Peyer's patch (tissue), 4 donors: ENCODE measurements at regions not wholly inside any gene's neighbourhood (a gene's known extent, or its start where the extent isn't known, plus 50 kb on each side); places are given as distances from the start of the nearest gene placed in this dataset.
"Not testable (repeated sequence)": the region's sequence is repeated elsewhere in the genome, so short reads cannot be mapped to it uniquely, and the experiment has no call there.

Experiments
- DNase-seq, 3 donors: peaks; one replicate each; pipeline ENCODE4 v3.0.0-alpha.2; 2017 to 2019
- H3K27ac ChIP-seq, 4 donors: fragments of 200-600 bp; sonication (generic); one replicate each; pipeline ENCODE4 v1.5.1; 2016 to 2019
- H3K27me3 ChIP-seq, 2 donors: fragments of 200-600 bp; sonication (generic); one replicate each; pipeline ENCODE4 v1.5.1; 2019
- H3K36me3 ChIP-seq, 3 donors: fragments of 200-600 bp; sonication (generic); one replicate each; pipeline ENCODE4 v1.5.1; 2016 to 2019
- H3K4me1 ChIP-seq, 4 donors: fragments of 200-600 bp; sonication (generic); one replicate each; pipeline ENCODE4 v1.5.1; 2016 to 2019
- H3K4me3 ChIP-seq, 4 donors: fragments of 200-600 bp; sonication (generic); 1 replicate in 3 of 4; 2 replicates in 1 of 4; pipeline ENCODE4 v1.5.1; 2016 to 2019; ENCODE audit warnings: mild to moderate bottlenecking in 1 of 4
- H3K9me3 ChIP-seq, 4 donors: fragments of 200-600 bp; sonication (generic); one replicate each; pipeline ENCODE4 v1.5.1; 2016 to 2019; ENCODE audit warnings: mild to moderate bottlenecking in 1 of 4
- POLR2A ChIP-seq, 2 donors: fragments of 450-650 bp; IDR thresholded peaks; one replicate each; pipeline ENCODE4 v1.5.1; 2017; ENCODE audit warnings: antibody characterized with exemption in 2 of 2, mild to moderate bottlenecking in 2 of 2, moderate library complexity in 2 of 2
- TF ChIP-seq, protein P1 (sequence below), 6 experiments: fragments of 450-650 bp in 4 of 6; fragments of 200-600 bp in 2 of 6; sonication (generic) in 1 of 6; IDR thresholded peaks; one replicate each; pipeline ENCODE4 v1.5.1; 2017 to 2019; ENCODE audit warnings: antibody characterized with exemption in 6 of 6, mild to moderate bottlenecking in 3 of 6, moderate library complexity in 1 of 6

DNA sequence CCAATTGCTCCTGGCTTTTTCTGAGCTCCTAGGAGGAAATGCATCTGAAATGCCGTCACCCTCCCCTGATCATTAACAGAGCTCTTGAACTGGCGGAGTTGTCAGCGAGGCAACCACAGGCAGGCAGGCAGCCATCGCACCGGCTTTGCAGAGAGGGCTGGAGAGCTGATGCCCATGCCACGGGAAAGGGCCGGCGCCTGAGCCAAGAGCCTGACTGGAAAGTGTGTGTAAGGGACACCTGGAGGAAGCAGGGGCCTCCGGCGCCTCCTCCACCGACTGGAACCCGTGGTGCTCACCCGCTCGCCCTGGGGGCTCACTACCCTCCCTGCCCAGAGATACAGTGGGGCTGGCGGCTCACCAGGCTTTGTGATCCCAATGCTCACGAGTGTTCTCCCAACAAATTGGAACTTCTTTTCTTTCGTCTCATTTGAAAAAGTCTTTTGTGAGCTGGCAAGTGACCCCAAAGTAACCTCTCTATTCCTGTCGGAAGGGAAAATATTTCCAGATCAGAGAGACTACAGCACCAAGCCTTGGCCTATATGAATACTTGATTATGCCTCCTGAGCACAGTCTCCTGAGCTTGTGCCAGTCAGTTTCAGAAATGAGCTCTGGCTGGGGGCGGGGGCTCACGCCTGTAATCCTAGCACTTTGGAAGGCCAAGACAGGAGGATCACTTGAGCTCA is 97.7 kb upstream of the SLC25A33 start:
- H3K27ac ChIP-seq: peak overlapping the region in 3 of 4 donors; percentile 19 to 87 (median 81)
- peaks cover 0 to 44% (median 2%) of the 10 kb centered on the region in 4 donors for H3K4me1 ChIP-seq
- no peak for DNase-seq
- no peaks in the 10 kb centered on the region for H3K27me3 ChIP-seq
- no peak overlapping the region for H3K4me3 ChIP-seq
- no peaks in the 10 kb centered on the region for H3K36me3 ChIP-seq
- TF ChIP-seq, protein P1, sequence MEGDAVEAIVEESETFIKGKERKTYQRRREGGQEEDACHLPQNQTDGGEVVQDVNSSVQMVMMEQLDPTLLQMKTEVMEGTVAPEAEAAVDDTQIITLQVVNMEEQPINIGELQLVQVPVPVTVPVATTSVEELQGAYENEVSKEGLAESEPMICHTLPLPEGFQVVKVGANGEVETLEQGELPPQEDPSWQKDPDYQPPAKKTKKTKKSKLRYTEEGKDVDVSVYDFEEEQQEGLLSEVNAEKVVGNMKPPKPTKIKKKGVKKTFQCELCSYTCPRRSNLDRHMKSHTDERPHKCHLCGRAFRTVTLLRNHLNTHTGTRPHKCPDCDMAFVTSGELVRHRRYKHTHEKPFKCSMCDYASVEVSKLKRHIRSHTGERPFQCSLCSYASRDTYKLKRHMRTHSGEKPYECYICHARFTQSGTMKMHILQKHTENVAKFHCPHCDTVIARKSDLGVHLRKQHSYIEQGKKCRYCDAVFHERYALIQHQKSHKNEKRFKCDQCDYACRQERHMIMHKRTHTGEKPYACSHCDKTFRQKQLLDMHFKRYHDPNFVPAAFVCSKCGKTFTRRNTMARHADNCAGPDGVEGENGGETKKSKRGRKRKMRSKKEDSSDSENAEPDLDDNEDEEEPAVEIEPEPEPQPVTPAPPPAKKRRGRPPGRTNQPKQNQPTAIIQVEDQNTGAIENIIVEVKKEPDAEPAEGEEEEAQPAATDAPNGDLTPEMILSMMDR (IDR thresholded peaks at IDR 0.05): no peak
- TF ChIP-seq POLR2A (IDR thresholded peaks at IDR 0.05): no peak
- no peaks in the 10 kb centered on the region for H3K9me3 ChIP-seq

DNA sequence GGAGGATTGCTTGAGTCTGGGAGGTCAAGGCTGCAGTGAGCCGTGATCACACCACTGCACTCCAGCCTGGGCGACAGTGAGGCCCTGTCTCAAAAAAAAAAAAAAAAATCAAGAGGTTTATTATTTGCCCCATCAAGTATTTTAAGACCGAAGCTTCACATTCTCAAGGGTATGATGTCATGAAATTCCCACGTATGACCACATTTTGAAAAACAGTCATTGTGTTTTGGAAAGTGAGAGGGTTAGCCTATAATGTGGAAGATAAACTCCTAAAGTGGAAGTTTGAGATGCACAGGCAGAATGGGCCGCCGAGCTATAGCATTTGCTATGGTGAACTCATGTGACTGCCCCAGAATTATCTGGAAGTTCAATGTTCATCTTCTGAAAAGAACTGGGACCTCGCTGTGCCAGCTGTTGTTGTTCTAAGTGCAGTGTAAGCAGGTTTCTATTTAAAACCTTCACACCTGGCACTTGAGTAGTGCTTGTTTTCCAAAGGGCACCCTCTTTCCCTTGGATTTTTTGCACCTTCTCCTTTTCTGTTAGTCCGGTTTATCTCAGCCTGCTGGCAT is 96.9 kb upstream of the SLC25A33 start:
- peak in 1 of 2 donors; percentile 13 for TF ChIP-seq POLR2A (IDR thresholded peaks at IDR 0.05)
- TF ChIP-seq, protein P1 (IDR thresholded peaks at IDR 0.05): peak in 1 of 6 experiments; percentile 1
- no peaks in the 10 kb centered on the region for H3K27me3 ChIP-seq
- peak in 1 of 3 donors; percentile 71 for DNase-seq
- H3K4me3 ChIP-seq: no peak overlapping the region
- no peaks in the 10 kb centered on the region for H3K9me3 ChIP-seq
- no peaks in the 10 kb centered on the region for H3K36me3 ChIP-seq
- H3K4me1 ChIP-seq: peaks cover 0 to 36% (median 2%) of the 10 kb centered on the region in 4 donors
- peak overlapping the region in 3 of 4 donors; percentile 19 to 87 (median 81) for H3K27ac ChIP-seq

DNA sequence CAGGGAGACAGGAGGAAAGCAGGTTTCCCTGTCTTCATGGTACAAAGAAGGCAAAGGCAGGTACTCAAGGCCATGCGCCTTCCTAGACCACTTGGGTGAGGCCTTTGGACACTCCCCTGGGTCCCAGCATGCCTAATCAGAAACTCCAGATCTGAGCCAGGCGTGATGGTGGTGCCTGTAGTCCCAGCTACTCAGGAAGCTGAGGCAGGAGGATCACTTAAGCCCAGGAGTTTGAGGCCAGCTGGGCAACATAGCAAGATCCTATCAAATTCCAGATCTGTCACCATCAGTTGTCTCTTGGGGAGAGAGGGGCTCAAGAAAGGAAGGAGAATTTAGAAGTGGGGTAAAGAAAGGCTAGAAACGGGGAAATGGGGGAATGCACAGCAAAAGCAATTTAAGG is 96.3 kb upstream of the SLC25A33 start:
- H3K27ac ChIP-seq: peak overlapping the region in 3 of 4 donors; percentile 19 to 87 (median 81)
- no peak overlapping the region for H3K4me3 ChIP-seq
- H3K36me3 ChIP-seq: no peaks in the 10 kb centered on the region
- no peak for DNase-seq
- H3K9me3 ChIP-seq: no peaks in the 10 kb centered on the region
- H3K27me3 ChIP-seq: no peaks in the 10 kb centered on the region
- H3K4me1 ChIP-seq: peaks cover 0 to 32% (median 2%) of the 10 kb centered on the region in 4 donors
- TF ChIP-seq POLR2A (IDR thresholded peaks at IDR 0.05): no peak
- TF ChIP-seq, protein P1 (IDR thresholded peaks at IDR 0.05): no peak

DNA sequence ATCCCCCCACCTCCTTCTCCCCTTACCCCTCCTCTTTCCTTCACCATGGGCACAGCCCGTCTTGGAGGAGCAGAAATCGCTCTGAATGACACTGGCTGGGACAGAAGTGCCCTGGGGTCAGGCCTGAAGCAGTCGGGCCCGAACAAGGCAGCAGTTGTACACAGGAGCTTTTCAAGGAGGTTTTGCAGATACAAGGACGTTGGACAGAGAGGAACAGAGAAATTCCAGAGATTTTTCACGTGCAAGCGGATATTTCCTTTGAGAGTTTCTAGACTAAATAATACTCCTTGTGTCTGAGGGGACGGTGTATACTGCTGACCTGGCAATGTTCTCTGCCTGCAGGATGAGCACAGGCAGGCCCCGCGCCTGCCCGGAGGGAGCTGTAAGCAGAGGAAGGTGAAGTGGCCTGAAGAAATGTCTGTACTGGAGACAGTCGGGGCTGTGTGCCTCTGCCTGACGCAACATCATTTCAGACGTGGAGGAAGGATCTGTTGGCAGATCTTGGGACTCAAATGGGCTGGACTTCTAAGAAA is 95.3 kb upstream of the SLC25A33 start:
- TF ChIP-seq, protein P1 (IDR thresholded peaks at IDR 0.05): no peak
- no peak for TF ChIP-seq POLR2A (IDR thresholded peaks at IDR 0.05)
- H3K27ac ChIP-seq: peak overlapping the region in 2 of 4 donors; percentile 15 to 81
- DNase-seq: no peak
- H3K4me1 ChIP-seq: peaks cover 0 to 36% (median 2%) of the 10 kb centered on the region in 4 donors
- H3K9me3 ChIP-seq: no peaks in the 10 kb centered on the region
- no peaks in the 10 kb centered on the region for H3K36me3 ChIP-seq
- H3K27me3 ChIP-seq: no peaks in the 10 kb centered on the region
- H3K4me3 ChIP-seq: no peak overlapping the region

DNA sequence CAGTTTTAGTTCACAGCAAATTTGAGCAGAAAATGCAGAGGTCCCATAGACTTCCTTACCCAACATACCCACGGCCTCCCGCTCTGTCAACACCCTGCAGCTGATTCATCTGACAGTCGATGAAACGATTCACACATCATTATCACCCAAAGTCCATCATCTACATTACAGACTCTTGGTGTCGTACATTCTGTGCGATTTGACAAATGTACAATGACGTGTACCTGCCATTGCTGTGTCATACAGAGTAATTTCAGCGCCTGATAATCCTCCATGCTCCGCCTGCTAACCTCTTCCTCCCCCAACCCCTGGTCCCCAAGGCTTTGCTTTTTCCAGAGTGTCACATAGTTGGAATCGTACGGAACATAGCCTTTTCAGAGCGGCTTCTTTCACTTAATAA is 94.7 kb upstream of the SLC25A33 start:
- H3K36me3 ChIP-seq: no peaks in the 10 kb centered on the region
- no peak overlapping the region for H3K4me3 ChIP-seq
- H3K27me3 ChIP-seq: no peaks in the 10 kb centered on the region
- peak overlapping the region in 1 of 4 donors; percentile 81 for H3K27ac ChIP-seq
- DNase-seq: no peak
- peaks cover 0 to 36% (median 2%) of the 10 kb centered on the region in 4 donors for H3K4me1 ChIP-seq
- H3K9me3 ChIP-seq: no peaks in the 10 kb centered on the region
- no peak for TF ChIP-seq POLR2A (IDR thresholded peaks at IDR 0.05)
- TF ChIP-seq, protein P1 (IDR thresholded peaks at IDR 0.05): no peak

DNA sequence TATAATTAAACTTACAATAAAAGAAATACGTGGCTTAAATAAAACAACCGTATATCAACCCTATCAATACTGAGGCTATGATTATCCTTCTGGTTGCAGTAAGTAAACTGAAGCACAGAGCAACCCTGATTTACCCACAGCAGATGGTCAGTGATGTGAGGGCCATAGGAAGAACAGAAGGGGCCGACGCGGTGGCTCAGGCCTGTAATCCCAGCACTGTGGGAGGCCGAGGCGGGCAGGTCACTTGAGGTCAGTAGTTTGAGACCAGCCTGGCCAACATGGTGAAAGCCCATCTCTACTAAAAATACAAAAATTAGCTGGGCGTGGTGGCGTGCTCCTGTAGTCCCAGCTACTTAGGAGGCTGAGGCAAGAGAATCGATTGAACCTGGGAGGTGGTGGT is 94.2 kb upstream of the SLC25A33 start:
- not testable (repeated sequence) for H3K36me3 ChIP-seq, H3K4me3 ChIP-seq, H3K27ac ChIP-seq, DNase-seq, H3K27me3 ChIP-seq, H3K9me3 ChIP-seq
- peaks cover 0 to 40% (median 2%) of the 10 kb centered on the region in 4 donors for H3K4me1 ChIP-seq
